ENCODE measurements at regions not wholly inside any gene's neighbourhood (a gene's known extent, or its start where the extent isn't known, plus 50 kb on each side); places are given as distances from the start of the nearest gene placed in this dataset.

DNA sequence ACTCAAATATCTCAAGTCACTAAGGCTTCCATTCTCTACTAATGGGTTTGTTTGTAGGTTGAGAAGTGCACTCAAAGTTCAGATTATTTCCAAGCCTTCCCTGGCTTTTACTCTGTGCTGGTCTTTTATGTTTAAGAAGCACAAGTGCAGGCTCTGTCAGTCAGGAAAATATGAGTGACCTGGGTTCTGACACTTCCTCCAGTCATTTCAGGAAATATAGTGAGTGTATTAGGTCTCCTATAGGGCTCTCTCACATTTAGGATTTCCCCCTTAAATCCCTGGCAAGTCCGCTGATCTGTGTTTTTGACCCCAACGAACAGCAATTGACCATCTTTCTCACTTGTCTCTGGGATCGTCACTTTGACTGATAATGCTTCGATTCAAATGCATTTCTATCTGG lies 210.2 kb downstream of the ARPP21 start:
- TF ChIP-seq, protein P1, sequence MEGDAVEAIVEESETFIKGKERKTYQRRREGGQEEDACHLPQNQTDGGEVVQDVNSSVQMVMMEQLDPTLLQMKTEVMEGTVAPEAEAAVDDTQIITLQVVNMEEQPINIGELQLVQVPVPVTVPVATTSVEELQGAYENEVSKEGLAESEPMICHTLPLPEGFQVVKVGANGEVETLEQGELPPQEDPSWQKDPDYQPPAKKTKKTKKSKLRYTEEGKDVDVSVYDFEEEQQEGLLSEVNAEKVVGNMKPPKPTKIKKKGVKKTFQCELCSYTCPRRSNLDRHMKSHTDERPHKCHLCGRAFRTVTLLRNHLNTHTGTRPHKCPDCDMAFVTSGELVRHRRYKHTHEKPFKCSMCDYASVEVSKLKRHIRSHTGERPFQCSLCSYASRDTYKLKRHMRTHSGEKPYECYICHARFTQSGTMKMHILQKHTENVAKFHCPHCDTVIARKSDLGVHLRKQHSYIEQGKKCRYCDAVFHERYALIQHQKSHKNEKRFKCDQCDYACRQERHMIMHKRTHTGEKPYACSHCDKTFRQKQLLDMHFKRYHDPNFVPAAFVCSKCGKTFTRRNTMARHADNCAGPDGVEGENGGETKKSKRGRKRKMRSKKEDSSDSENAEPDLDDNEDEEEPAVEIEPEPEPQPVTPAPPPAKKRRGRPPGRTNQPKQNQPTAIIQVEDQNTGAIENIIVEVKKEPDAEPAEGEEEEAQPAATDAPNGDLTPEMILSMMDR (IDR thresholded peaks at IDR 0.05) = no peak
- Histone ChIP-seq H3K27ac (no peak overlapping the region), H3K27me3 (no peaks in the 10 kb centered on the region), H3K9me3 (no peaks in the 10 kb centered on the region), H3K36me3 (no peaks in the 10 kb centered on the region), H3K4me3 (no peak overlapping the region), H3K4me1 (no peaks in the 10 kb centered on the region)
- no peak for DNase-seq (ENCODE audit: low spot score)

DNA sequence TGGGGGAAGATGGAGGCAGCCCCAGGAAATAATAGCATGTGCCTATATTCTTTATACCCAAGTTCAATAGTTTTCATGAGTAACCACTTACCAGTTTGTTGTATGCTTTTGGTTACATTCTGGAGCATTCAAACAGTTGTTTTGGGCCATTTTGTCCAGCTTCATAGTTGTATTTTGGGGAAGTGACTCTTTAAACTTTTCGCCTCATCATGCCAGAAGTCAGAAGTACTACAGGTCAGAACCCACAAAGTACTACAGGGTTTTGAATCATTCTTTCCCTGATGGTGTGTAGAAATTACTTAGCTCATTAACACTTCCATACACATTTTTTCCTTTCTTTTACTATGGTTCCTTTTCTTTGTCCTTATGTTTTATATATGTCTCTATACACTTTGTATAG lies 210.6 kb downstream of the ARPP21 start:
- TF ChIP-seq, protein P1 (IDR thresholded peaks at IDR 0.05) = no peak
- Histone ChIP-seq H3K4me1 (no peaks in the 10 kb centered on the region), H3K36me3 (no peaks in the 10 kb centered on the region), H3K4me3 (no peak overlapping the region), H3K27me3 (no peaks in the 10 kb centered on the region), H3K27ac (no peak overlapping the region), H3K9me3 (no peaks in the 10 kb centered on the region)
- DNase-seq (ENCODE audit: low spot score) = no peak

DNA sequence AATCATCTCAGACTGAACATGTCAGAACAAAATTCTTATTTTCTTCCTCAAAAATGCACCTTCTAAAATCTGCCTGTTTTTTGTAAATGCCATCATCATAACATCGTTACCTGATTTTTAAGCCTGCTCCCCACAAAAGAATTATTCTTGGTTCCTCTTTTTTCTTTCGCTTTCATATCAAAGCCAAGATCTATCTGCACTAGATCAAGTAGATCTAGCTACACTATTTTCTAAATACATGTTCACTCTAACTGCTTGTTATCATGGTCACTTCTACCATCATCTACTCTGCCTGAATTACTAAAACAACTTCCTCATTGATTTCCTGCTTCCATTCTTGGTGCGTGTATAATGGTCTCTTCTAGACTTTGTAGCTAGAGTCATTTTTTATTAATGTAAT lies 217.7 kb downstream of the ARPP21 start:
- Histone ChIP-seq H3K4me3 (no peak overlapping the region), H3K9me3 (no peaks in the 10 kb centered on the region), H3K27me3 (no peaks in the 10 kb centered on the region), H3K27ac (no peak overlapping the region), H3K4me1 (no peaks in the 10 kb centered on the region), H3K36me3 (no peaks in the 10 kb centered on the region)
- TF ChIP-seq, protein P1 (IDR thresholded peaks at IDR 0.05) = no peak
- no peak for DNase-seq (ENCODE audit: low spot score)

DNA sequence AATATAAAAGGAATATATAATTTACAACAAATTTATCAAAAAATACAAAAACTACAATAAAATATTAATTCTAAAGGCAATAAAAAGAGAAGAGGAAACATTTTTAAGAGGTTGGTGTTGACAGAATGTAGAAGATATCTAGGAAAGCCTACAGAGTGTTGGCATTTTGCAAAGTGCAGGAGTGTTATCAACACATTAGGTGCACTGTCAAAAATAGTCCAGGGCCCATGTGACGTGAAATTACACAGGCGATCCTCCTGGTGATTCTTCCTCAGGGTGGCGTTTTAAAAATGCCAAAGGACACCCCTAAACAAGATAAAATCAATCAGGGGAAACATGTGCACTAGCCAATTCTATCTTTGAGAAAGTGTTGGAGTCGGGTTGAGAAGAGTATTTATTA lies 222.7 kb downstream of the ARPP21 start:
- Histone ChIP-seq H3K27ac (no peak overlapping the region), H3K4me1 (no peaks in the 10 kb centered on the region), H3K9me3 (no peaks in the 10 kb centered on the region), H3K27me3 (no peaks in the 10 kb centered on the region), H3K4me3 (no peak overlapping the region), H3K36me3 (no peaks in the 10 kb centered on the region)
- DNase-seq (ENCODE audit: low spot score) = no peak
- TF ChIP-seq, protein P1 (IDR thresholded peaks at IDR 0.05) = no peak

DNA sequence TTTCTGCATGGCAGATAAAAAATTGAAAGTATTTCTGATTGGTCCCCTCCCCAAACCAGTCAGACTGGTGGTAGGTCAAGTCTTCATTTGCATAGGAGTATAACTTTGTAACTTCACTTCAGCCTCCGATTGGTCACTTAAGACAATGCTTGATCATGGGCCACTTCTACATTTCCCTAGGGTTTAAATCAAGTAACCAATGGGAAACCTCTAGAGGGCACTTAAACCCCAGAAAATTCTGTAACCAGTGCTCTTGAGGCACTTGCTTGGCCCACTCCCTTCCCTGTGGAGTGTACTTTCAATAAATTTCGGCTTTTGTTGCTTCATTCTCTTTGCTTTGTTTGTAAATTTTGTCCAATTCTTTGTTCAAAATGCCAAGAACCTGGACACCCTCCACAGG lies 225.5 kb downstream of the ARPP21 start:
- TF ChIP-seq, protein P1 (IDR thresholded peaks at IDR 0.05) = no peak
- Histone ChIP-seq H3K36me3 (no peaks in the 10 kb centered on the region), H3K4me1 (no peaks in the 10 kb centered on the region), H3K4me3 (no peak overlapping the region), H3K9me3 (no peaks in the 10 kb centered on the region), H3K27me3 (no peaks in the 10 kb centered on the region), H3K27ac (no peak overlapping the region)
- no peak for DNase-seq (ENCODE audit: low spot score)

DNA sequence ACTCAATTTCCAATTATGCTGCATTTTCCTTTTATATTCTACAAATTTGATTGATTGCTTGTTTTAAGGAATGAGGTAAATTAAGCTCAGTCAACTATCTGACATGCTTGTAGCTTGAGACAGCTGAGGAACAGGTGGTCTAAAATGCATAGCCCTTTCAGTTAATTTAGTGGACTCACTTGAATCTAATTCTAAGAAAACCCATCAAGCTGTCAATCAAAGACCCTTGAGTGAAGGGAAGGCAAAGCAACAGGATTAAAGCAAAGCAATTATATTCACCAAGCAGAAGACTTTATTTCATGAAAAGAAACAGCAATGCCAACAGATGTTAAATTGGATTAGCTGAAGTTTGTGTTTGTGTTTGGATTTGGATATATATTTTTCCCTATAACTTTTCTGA lies 228.5 kb downstream of the ARPP21 start:
- no peak for DNase-seq (ENCODE audit: low spot score)
- no peak overlapping the region for H3K27ac ChIP-seq
- TF ChIP-seq, protein P1 (IDR thresholded peaks at IDR 0.05) = no peak
- H3K4me3 ChIP-seq = no peak overlapping the region
- no peaks in the 10 kb centered on the region for H3K27me3 ChIP-seq
- H3K36me3 ChIP-seq = no peaks in the 10 kb centered on the region
- no peaks in the 10 kb centered on the region for H3K9me3 ChIP-seq
- no peaks in the 10 kb centered on the region for H3K4me1 ChIP-seq

All from right atrium auricular region (tissue), 2 donors.